ENCODE measurements at regions not wholly inside any gene's neighbourhood (a gene's known extent, or its start where the extent isn't known, plus 50 kb on each side); places are given as distances from the start of the nearest gene placed in this dataset.

DNA sequence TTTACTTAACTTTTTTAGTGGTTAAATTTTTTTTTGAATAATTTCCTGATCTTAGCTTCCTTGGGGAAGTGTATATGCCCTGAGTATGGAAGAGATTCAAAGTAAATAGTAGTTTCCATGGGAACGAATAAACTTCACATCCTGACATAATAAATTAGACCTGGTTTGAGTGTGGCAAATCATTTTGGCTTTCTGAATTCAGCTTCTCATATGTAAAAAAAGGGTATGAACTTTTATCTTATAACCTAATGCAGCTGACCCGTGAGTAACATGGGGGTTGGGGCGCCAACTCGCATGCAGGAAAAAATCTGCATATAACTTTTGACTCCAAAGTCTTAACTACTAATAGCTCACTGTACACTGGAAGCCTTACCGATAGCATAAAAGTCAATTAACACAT is 736.8 kb upstream of the NCAM2 start:
- TF ChIP-seq, protein P1, sequence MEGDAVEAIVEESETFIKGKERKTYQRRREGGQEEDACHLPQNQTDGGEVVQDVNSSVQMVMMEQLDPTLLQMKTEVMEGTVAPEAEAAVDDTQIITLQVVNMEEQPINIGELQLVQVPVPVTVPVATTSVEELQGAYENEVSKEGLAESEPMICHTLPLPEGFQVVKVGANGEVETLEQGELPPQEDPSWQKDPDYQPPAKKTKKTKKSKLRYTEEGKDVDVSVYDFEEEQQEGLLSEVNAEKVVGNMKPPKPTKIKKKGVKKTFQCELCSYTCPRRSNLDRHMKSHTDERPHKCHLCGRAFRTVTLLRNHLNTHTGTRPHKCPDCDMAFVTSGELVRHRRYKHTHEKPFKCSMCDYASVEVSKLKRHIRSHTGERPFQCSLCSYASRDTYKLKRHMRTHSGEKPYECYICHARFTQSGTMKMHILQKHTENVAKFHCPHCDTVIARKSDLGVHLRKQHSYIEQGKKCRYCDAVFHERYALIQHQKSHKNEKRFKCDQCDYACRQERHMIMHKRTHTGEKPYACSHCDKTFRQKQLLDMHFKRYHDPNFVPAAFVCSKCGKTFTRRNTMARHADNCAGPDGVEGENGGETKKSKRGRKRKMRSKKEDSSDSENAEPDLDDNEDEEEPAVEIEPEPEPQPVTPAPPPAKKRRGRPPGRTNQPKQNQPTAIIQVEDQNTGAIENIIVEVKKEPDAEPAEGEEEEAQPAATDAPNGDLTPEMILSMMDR (IDR thresholded peaks at IDR 0.05; ENCODE audit: borderline replicate concordance, extremely low read depth, low read length, poor library complexity, severe bottlenecking): no peak
- no peak for TF ChIP-seq EZH2 (IDR thresholded peaks at IDR 0.05; ENCODE audit: borderline replicate concordance, low read depth, low read length, severe bottlenecking)

All from DND-41 (cell line).